DLD1 (cell line): ENCODE measurements at regions not wholly inside any gene's neighbourhood (a gene's known extent, or its start where the extent isn't known, plus 50 kb on each side); places are given as distances from the start of the nearest gene placed in this dataset.

Source experiments
- in situ Hi-C: cut with HindIII; loops from 2 replicates; pipeline ENCODE4 v1.10.0; 2017; ENCODE audit warnings: low sequenced_read_pairs

DNA sequence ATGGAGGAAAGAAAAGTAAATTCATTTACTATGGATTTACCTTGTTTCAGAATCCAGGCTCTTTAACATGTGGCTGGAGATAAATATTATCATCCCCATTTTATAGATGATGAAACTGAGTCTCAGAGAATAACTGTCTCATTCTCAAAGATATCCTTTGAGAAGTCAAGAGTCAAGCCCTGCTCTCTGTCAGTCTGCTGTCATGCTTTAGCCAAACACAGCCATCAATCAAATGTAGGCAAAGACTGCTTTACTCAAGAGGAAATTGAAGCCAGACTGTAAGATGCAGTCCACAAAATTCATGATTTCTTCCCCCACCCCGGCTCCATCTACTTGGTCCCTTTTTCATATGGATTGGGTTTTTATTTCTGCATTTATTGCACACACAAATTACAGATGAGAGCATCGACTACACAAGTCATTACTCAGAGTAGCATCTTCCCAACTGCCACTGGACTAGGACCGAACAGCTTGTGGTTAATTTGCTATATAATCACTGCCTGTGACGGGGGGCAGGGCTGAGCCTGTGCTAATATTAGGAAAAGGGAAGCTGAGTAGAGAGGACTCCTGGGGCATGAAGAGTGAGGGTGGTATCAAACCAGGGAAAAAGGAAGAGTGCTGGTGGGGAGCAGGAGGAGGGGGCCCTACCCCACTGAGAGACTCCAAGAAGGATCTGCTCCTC lies 102.7 kb upstream of the TOP1 start:
- in situ Hi-C loops = no loop called here

DNA sequence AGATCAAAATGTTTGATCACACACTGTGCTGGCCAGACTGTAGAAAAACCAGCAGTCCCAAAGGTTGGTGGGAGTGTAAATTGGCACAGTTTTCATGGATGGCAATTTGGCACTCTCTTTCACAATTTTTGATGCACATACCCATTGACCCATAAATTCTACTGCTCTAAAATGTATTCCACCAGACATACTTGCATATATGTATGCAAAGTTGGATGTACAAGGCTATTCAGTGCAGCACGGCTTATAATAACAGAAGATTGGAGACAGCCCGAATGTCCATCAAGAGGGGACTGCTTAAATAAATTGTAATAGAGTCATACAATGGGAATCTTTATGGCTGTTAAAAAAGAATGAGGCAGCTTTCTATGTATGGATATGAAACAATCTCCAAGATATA lies 101.7 kb upstream of the TOP1 start:
- in situ Hi-C loops = no loop called here

DNA sequence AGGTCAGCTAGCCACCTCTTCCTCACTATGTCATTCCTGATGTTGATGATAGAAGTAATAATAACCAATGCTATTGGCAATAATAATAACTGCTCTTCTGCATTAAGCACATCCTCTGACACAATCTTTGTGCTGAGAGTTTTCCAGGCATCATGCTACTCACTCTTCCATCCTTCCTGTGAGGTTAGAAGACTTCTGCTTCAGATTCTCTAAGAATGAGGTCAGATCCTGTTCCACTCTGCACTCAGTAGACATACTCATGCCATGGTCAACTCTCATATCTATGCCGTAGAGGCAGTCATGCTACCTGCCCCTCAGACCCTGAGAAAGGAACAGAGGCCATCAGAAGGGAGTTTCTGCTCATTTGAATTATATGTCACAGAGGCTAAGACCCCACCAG lies 98.1 kb upstream of the TOP1 start:
- in situ Hi-C loops = no loop called here

DNA sequence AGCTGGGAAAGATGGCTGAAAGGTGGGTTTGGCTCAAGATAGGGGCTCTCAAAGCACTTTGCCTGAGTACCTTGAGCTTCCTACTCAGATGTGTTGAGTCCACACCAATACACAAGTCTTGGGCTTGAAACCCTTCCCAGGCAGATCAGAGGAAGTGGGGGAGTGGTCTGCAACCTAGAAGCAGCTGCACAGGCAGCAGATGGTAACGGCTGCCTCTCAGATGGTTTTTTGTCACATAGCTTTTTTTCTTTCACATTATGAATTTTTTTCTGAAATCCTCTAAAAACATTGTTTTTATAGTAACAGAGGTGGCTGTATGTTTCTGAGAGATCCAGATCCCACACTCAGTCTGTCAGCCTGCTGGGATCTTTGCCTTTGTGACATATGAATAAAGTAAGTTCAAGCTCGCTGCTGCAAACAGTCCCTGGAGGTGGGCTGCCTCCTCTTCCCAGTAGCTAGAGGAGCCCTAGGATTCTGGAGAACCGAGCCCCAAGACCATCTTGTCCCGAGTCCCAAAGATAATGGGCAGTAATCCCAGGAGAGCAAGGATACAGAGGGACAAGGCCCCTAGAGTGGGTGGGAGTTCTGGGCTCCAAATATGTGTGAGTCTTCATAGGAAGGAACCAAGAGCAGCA lies 97.1 kb upstream of the TOP1 start:
- in situ Hi-C loops = no loop called here

DNA sequence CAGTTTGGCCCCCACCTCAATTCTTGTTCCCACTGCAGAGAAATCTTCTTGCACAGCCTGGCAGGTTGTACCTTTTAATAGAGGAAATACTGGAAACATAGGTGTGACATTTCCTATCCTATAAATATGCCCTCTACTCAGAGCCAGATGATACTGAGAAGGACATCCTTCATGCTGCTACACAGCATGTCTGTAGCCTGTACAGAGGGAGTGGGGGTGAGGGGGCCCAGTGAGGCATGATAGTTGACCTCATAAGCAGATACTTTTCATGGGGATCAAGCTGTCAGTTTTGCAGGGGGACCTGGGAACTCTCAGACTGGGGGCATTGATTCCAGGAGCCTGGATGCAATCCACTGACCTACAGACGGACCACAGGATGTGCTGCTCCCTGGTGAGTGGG lies 96.2 kb upstream of the TOP1 start:
- in situ Hi-C loops = no loop called here

DNA sequence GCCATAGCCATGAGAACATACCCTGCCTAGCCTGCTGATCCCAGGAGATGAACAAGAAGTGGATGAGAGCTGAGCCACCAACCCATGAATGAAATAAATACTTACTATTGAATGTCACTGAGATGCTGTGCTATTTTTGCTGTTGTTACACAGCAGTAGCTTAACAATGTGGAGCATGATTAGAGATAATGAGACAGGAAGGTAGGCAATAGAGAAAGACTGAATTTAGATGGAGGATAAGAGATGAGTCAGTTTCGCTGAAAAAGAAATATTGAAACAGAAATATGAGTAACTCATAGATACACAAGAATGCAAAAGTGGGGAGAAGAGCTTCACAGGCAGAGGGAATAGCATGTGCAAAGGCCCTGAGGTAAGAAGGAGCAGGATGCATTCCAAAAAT lies 94.9 kb upstream of the TOP1 start:
- in situ Hi-C loops = no loop called here

DNA sequence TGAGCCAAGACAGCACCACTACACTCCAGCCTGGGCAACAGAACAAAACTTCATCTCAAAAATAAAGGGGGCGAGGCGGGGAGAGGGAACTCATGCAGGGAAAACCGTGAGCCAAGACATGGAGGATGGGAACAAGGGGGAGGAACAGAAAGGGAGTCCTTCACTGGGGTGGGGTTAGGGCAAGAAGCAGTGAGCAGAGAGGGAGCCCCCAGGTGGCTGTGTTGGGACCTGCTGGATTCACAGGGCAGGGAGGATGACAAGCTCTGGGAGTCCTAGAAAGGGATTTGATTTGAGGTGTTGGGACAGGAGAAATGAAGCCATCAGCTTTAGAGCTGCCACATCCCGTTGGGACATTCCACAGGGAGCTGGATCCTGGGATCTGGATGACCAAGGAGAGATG lies 90.6 kb upstream of the TOP1 start:
- in situ Hi-C loops = no loop called here

DNA sequence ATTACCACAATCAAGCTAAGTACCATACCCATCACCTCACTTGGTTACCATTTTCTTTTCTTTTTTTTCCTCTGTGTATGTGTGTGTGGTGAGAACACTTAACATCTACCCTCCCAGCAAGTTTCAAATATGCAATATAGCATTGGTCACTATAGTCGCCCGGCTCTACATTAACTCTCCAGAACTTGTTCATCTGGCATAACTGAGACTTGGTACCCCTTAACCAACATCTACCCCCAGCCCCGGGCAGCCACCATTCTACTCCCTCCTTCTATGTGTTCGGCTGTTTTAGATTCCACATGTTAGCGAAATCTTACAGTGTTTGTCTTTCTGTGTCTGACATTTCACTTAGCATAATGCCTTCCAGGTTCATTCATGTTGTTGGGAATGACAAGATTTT lies 89.0 kb upstream of the TOP1 start:
- in situ Hi-C loops = loop anchor here (10.0 kb wide), 1 partner anchor 365 kb away; no protein-coding TSS in a partner anchor

DNA sequence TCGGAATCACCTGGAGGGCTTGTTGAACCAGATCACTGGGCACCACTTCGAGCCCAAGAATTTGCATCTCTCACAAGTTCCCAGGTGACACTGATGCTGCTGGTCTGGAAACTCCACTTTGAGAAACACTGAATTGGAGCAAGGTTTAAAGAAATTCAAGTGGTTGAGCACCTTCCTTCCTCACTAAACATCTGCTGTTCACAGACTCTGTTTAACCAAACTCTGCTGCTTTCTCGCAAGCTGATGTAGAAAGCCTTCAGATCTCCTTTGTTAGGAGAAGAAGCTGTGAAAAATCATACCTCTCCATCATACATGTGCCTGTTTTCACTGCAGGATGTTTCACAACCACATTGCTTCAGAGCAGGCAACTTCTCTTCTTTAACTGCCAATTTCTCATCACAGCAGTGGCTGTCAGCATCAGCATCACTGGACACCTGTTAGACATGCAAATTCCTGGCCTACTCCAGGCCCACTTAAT lies 87.5 kb upstream of the TOP1 start:
- in situ Hi-C loops = loop anchor here (10.0 kb wide), 1 partner anchor 366 kb away; no protein-coding TSS in a partner anchor

DNA sequence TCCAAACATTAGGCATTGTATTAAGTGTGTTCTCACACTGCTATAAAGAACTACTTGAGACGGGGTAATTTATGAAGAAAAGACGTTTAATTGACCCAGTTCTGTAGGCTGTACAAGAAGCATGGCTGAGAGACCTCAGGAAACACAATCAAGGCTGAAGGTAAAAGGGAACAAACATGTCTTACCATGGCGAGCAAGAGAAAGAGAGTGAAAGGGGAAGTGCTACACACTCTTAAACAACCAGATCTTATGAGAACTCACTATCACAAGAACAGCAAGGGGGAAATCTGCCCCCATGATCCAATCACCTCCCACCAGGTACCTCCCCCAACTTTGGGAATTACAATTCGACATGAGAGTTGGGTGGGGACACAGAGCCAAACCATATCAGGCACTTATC lies 86.6 kb upstream of the TOP1 start:
- in situ Hi-C loops = loop anchor here (10.0 kb wide), 1 partner anchor 367 kb away; no protein-coding TSS in a partner anchor

DNA sequence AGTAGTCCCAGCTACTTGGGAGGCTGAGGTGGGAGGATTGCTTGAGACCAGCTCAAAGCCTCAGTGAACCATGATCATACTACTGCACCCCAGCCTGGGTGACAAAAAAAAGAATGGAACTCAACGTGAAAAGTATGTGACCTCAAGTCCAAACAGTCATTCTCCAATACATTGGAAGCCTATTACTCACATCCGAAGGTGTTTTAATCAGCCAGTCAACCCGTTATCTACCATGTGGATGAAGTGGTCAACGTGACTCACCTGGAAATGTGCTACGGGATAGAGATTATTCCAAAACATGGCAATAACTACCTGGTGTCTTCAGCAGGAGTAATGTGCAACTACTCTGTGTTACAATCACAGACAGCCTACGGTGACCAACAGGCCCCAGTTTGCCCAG lies 85.8 kb upstream of the TOP1 start:
- in situ Hi-C loops = loop anchor here (10.0 kb wide), 1 partner anchor 368 kb away; no protein-coding TSS in a partner anchor

DNA sequence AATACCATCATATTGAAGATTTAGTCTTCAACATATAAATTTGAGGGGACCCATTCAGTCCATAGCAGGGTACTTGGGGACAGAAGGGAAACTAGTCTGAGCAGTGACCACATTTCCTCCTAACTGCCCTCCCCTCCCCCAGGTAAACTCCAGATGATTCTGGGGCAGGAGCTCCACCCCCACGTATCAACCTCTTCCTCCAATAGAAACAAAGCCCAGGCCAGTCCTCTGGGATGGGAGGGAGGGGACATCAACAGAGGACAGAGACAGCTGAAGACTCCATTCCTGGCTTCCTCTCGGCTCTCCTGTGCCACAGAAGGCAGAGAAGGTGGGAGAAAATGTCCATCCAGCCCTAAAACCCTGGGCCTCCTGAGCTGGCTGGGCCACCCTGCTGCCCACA lies 85.0 kb upstream of the TOP1 start:
- in situ Hi-C loops = loop anchor here (10.0 kb wide), 1 partner anchor 369 kb away; no protein-coding TSS in a partner anchor

DNA sequence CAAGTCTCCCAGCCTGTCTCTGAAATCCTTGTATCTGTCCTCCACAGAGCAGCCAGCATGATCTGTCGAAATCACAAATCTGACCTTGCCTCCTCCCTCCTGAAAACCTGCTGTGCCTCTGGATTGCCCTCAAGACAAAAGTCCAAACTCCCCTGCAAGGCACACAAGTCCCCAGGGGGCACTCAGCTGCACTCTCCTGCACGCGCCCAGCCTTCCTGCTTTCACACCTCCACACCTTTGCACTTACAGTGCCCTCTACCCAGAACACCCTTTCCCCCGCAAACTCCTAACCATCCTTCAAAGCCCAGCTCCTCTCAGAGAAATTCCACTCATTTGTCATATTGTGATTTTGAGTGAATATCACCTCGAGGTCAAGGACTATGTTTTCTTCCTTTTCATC lies 83.4 kb upstream of the TOP1 start:
- in situ Hi-C loops = loop anchor here (10.0 kb wide), 1 partner anchor 370 kb away; no protein-coding TSS in a partner anchor

DNA sequence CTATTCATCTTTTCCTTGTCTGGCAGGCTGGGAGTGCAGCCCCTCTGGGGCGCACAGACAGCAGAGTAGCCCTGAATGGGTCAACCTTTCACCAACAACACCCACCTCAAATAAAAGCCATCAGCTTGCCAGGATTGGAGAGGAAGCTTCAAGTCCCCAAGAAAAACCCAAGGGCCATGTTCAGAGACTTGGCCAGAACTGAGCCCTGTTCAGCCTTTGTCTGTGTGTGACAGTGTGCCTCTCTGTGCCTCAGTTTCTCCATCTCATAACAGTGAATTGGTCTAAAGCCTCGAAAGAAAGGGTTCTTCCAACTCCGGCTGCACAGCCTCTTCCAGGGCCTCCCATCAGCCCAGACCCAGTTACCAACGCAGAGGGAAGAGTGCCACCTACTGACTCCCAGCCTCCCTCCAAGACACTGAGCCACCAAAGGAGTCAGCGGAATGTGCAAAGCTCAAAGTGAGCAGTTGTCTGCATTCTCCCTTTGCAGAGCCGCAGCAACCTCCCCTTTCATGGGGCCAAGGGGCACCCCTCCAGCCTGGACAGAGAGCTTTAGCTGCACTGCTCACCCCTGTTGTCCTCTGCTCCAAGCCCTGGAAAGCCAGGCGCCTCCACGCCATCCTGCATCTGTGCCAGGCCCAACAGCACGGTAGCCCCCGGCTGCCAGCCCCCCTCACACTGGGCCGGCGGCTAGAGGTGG lies 82.7 kb upstream of the TOP1 start:
- in situ Hi-C loops = loop anchor here (10.0 kb wide), 1 partner anchor 371 kb away; no protein-coding TSS in a partner anchor

DNA sequence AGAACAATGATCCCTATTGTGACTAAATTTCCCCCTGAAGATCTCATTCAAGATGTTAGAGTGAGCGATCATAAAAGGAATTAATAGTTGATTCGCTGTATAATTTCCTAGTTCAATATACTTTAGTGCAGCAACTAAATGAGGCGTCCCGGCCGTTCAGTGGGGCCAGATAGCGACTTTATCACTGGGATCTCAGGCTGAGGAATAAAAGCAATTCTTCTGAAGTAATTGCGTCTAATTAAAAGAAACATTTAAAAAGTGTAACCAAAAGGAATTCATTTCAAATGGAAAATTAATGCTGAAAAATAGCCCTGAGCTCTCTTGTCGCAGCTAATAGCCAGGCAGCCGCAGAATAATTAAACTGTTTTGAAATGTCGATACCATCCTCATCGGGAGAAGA lies 82.2 kb upstream of the TOP1 start:
- in situ Hi-C loops = loop anchor here (10.0 kb wide), 1 partner anchor 372 kb away; no protein-coding TSS in a partner anchor

DNA sequence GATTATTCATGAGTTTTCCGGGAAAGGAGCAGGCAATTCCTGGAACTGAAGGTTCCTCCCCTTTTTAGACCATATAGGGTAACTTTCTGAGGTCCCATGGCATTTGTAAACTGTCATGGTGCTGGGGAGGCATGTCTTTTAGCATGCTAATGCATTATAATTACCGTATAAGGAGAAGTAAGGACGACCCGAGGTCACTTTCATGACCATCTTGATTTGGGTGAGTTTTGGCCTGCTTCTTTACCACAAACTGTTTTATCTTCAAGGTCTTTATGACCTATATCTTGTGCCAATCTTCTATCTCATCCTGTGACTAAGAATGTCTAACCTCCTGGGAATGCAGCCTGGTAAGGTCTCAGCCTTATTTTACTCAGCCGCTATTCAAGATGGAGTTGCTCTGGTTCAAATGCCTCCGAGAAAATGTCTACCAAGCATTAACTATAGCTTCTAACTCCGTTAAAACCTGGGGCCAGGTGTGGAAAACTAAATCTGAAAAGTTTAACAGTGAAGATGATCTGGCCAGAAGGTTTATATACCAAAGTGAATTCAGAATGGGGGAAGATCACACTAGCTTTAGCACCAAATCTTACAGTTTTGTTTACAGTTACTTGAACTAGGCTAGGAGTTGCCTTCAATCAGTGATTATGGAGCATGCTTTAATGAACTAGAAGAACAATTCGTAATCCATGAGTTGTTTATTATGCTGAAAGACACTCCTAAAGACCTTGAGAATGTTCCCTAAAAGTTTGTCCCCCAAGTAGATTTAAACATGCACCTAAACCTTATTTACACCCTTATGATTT lies 80.0 kb upstream of the TOP1 start:
- in situ Hi-C loops = loop anchor here (10.0 kb wide), 1 partner anchor 374 kb away; no protein-coding TSS in a partner anchor

DNA sequence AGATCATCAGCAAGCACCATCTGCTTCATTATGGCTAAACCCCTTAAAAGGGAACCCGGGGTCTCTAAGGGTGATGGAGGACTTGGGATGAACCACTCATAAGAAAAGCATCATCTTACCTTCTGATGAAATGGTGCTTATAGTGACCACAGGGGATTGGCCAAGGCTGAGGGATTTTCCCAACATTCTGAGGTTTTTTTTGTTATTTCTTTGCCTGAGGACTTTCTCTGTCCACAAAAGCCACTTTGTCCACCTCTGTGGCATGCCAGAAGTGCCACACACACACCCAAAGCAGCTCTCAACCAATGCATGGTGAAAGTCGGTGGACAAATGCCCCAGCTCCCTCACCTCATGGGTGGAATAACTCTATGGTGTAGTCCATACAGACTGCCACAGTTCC lies 79.3 kb upstream of the TOP1 start:
- in situ Hi-C loops = loop anchor here (10.0 kb wide), 1 partner anchor 375 kb away; no protein-coding TSS in a partner anchor

DNA sequence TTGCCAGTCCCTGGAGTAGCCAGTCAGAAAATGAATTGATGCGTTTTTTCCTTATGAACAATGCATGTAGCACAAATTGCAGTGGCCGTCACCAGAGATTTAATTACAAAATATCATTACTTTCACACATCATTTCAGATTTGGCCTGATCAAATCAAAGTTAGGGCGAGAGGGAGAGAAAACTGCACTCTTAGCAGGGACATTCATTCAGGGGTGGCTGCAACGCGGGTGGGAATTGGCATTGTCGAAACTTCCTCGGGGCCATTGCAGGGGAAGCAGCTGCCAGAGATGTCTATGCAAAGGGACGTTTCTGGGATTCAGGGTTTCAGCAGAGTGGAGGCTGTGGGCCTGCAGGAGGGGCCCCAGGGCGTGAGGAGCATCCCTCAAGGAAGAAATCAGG lies 76.5 kb upstream of the TOP1 start:
- in situ Hi-C loops = no loop called here

DNA sequence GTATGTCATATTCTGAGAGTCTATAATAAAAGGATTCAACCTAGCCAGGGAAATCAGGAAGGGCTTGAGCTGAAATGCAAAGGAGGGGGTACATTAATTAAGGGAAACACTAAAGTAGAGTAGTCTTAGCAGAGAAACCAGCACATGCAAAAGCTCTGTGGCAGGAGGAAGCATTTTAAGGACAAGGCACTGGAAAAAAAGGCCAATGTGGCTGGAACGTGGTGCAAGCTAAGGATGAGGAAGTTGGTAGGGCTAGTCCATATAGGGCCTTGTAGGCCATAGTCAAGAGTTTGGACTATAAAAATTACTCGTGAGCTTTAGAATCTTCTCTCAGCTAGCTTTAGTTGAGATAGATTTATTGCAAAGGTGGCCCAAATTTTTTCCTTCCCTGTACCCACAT lies 75.2 kb upstream of the TOP1 start:
- in situ Hi-C loops = no loop called here

DNA sequence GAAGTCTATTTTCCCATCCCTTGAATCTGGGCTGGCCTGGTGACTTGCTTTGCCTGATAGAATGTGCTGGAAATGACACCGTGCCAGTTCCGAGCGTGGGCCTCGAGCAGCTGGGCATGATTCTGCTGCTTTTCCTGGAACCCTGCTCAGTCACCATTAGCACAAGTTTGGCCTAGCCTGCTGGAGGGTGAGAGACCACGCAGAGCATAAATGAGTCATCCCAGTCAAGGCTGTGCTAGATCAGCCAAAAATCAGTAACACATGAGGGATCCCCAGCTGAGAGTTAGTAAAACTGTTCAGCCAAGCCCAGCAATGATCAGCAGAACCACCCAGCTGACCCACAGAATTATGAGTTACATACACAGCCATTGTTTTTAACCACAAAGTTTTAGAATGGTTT lies 74.8 kb upstream of the TOP1 start:
- in situ Hi-C loops = no loop called here
